Pancreas (tissue), 10 donors: ENCODE measurements at regions not wholly inside any gene's neighbourhood (a gene's known extent, or its start where the extent isn't known, plus 50 kb on each side); places are given as distances from the start of the nearest gene placed in this dataset.
"Not testable (repeated sequence)": the region's sequence is repeated elsewhere in the genome, so short reads cannot be mapped to it uniquely, and the experiment has no call there.

ENCODE experiments used
- ATAC-seq, 4 donors: fragments of 200-7000 bp; cut with Tn5 transposase; one replicate each; pipeline versions ENCODE4 v1.8.0 to v1.9.1; 2020; ENCODE audit warnings: mild to moderate bottlenecking in 4 of 4, moderate library complexity in 4 of 4
- DNase-seq, 6 donors: peaks; one replicate each; pipeline ENCODE4 v3.0.0-alpha.2; 2020
- FAIRE-seq: peaks from 2 replicates; lab custom pipeline; 2012; peaks lifted over from hg19 to GRCh38; lab: Jason Lieb, UNC
- H3K27ac ChIP-seq, 4 donors: fragments of 200-600 bp; sonication (generic); 1 replicate in 3 of 4; 2 replicates in 1 of 4; pipeline versions ENCODE4 v1.5.0 to v1.8.0; 2020
- H3K27me3 ChIP-seq, 4 donors: fragments of 200-600 bp; one replicate each; pipeline ENCODE4 v1.8.0; 2021
- H3K36me3 ChIP-seq, 3 donors: fragments of 200-600 bp; sonication (generic) in 1 of 3; one replicate each; pipeline versions ENCODE4 v1.5.0 to v1.8.0; 2020 to 2021
- H3K4me1 ChIP-seq, 3 donors: fragments of 200-600 bp; one replicate each; pipeline ENCODE4 v1.8.0; 2021
- H3K4me3 ChIP-seq, 4 donors: fragments of 200-600 bp; sonication (generic) in 2 of 4; one replicate each; pipeline versions ENCODE4 v1.5.0 to v1.8.0; 2020 to 2021
- H3K9me3 ChIP-seq, 4 donors: fragments of 200-600 bp; one replicate each; pipeline ENCODE4 v1.8.0; 2021
- CTCF ChIP-seq, 4 donors: fragments of 200-600 bp; sonication (generic) in 3 of 4; IDR thresholded peaks; one replicate each; pipeline versions ENCODE4 v1.5.0 to v1.8.0; 2021; ENCODE audit warnings: antibody characterized with exemption in 4 of 4
- WGBS, 2 donors: extraction: QIAGEN DNeasy Blood & Tissue Kit; methylation state at CpG; one replicate each; pipeline ENCODE4 v1.1.7; 2013; 5-methylcytosine and 5-hydroxymethylcytosine counted together
- intact Hi-C, 3 donors: fragments of 100-400 bp; cut with DNase I; formaldehyde crosslinking; loops; one replicate each; pipeline versions ENCODE4 v1.11.1 to v1.14.2; 2022
- donor health status: healthy with polysubstance abuse.
- donor health status: DM: no; HTN: no; CAD: no; lungs with moderate emphysema.
- donor health status: DM: no; HTN: no; CAD: no.
- donor health status: control.
- donor health status: control.
- donor health status: Bipolar disorder and iron deficiency.
- donor health status: DM: yes; HTN: yes; CAD: no.
- donor health status: DM: no; HTN: no; CAD: no.
- donor health status: DM: no; HTN: no; CAD: no.
- donor health status: DM: yes; HTN: yes; CAD: no.

GRCh38 chr12:124160097-124160756 is 134.7 kb upstream of the RFLNA start:
- TF ChIP-seq CTCF (IDR thresholded peaks at IDR 0.05) = no peak
- FAIRE-seq (no peak), DNase-seq (no peak), ATAC-seq (no peak)
- whole genome bisulfite sequencing, 2 donors = 85 to 91% methylated on average over 11 of the region's 11 CpGs
- no peak overlapping the region for H3K4me3 ChIP-seq
- H3K36me3 ChIP-seq = no peaks in the 10 kb centered on the region
- no peak overlapping the region for H3K27ac ChIP-seq
- no peaks in the 10 kb centered on the region for H3K27me3 ChIP-seq
- intact Hi-C loops = no loop called here
- H3K4me1 ChIP-seq = no peaks in the 10 kb centered on the region
- H3K9me3 ChIP-seq = no peaks in the 10 kb centered on the region

GRCh38 chr12:124161402-124161801 is 133.5 kb upstream of the RFLNA start:
- ATAC-seq, H3K27ac ChIP-seq, H3K27me3 ChIP-seq, DNase-seq, H3K9me3 ChIP-seq, FAIRE-seq, intact Hi-C loops, H3K4me1 ChIP-seq, H3K36me3 ChIP-seq, H3K4me3 ChIP-seq: not testable (repeated sequence)
- 82% methylated on average over 9 of the region's 9 CpGs for WGBS, 2 donors

GRCh38 chr12:124162151-124163110 is 132.5 kb upstream of the RFLNA start:
- FAIRE-seq = no peak
- H3K27ac ChIP-seq = no peak overlapping the region
- 69 to 70% methylated on average over 6 of the region's 6 CpGs for WGBS, 2 donors

GRCh38 chr12:124165695-124166094 is 129.2 kb upstream of the RFLNA start:
- Histone ChIP-seq H3K36me3 (no peaks in the 10 kb centered on the region), H3K27me3 (no peaks in the 10 kb centered on the region), H3K9me3 (no peaks in the 10 kb centered on the region), H3K4me1 (no peaks in the 10 kb centered on the region), H3K4me3 (no peak overlapping the region), H3K27ac (no peak overlapping the region)
- 82 to 93% methylated on average over 2 of the region's 2 CpGs for WGBS, 2 donors
- FAIRE-seq = no peak
- DNase-seq = no peak
- ATAC-seq = no peak
- TF ChIP-seq CTCF (IDR thresholded peaks at IDR 0.05) = no peak
- intact Hi-C loops = no loop called here

More at GRCh38 chr12:124162151-124163110, 132.5 kb upstream of the RFLNA start:
- no peak for TF ChIP-seq CTCF (IDR thresholded peaks at IDR 0.05)
- Histone ChIP-seq H3K9me3 (no peaks in the 10 kb centered on the region), H3K27me3 (no peaks in the 10 kb centered on the region), H3K4me1 (no peaks in the 10 kb centered on the region), H3K36me3 (no peaks in the 10 kb centered on the region), H3K4me3 (no peak overlapping the region)
- DNase-seq (no peak), ATAC-seq (no peak)
- intact Hi-C loops = no loop called here

GRCh38 chr12:124167141-124167540 is 127.8 kb upstream of the RFLNA start:
- ATAC-seq (no peak), FAIRE-seq (no peak), DNase-seq (no peak)
- intact Hi-C loops = no loop called here
- WGBS, 2 donors = 86 to 89% methylated on average over 21 of the region's 21 CpGs
- Histone ChIP-seq H3K27ac (no peak overlapping the region), H3K9me3 (no peaks in the 10 kb centered on the region), H3K4me3 (no peak overlapping the region), H3K27me3 (no peaks in the 10 kb centered on the region), H3K36me3 (no peaks in the 10 kb centered on the region), H3K4me1 (no peaks in the 10 kb centered on the region)
- no peak for TF ChIP-seq CTCF (IDR thresholded peaks at IDR 0.05)
